Choroid plexus epithelial cell (primary cell): ENCODE measurements at regions not wholly inside any gene's neighbourhood (a gene's known extent, or its start where the extent isn't known, plus 50 kb on each side); places are given as distances from the start of the nearest gene placed in this dataset.

Source experiments
- DNase-seq: peaks from one replicate; pipeline ENCODE4 v3.0.0-alpha.2; 2010; ENCODE audit warnings: low read depth
- H3K4me3 ChIP-seq: 2 replicates; pipeline ENCODE4 v1.5.1; 2011; ENCODE audit warnings: low read depth, mild to moderate bottlenecking, control low read depth, low read length, moderate library complexity
- TF ChIP-seq, protein P1 (sequence below): conservative IDR thresholded peaks from 2 replicates; pipeline ENCODE4 v1.5.1; 2011; ENCODE audit warnings: low read depth, mild to moderate bottlenecking, control low read depth, inconsistent platforms, low read length, moderate library complexity

DNA sequence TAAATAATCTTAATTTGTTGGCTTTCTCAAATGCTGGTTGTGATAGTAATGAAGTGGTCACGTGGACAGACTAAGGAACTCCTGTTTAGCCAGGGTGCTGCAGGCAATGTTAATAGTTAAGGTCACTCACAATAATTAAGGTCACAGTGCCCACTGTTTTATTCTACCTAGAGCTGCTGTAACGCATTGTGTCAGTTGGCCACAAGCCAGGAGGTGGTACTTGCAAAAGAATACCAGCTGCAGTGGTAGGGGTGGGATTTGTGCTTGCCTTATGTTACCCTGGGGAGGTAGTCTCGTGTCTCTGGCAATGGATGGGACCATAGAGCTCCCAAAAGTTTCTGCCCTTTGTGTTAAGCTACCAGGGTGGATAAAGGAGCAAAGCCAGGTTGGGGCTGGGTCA is 969.1 kb upstream of the CDH8 start:
- TF ChIP-seq, protein P1, sequence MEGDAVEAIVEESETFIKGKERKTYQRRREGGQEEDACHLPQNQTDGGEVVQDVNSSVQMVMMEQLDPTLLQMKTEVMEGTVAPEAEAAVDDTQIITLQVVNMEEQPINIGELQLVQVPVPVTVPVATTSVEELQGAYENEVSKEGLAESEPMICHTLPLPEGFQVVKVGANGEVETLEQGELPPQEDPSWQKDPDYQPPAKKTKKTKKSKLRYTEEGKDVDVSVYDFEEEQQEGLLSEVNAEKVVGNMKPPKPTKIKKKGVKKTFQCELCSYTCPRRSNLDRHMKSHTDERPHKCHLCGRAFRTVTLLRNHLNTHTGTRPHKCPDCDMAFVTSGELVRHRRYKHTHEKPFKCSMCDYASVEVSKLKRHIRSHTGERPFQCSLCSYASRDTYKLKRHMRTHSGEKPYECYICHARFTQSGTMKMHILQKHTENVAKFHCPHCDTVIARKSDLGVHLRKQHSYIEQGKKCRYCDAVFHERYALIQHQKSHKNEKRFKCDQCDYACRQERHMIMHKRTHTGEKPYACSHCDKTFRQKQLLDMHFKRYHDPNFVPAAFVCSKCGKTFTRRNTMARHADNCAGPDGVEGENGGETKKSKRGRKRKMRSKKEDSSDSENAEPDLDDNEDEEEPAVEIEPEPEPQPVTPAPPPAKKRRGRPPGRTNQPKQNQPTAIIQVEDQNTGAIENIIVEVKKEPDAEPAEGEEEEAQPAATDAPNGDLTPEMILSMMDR = no peak
- no peak overlapping the region for H3K4me3 ChIP-seq
- no peak for DNase-seq

GRCh38 chr16:62989480-62989879 is 953.2 kb upstream of the CDH8 start:
- TF ChIP-seq, protein P1 = no peak
- H3K4me3 ChIP-seq = no peak overlapping the region
- DNase-seq = no peak

GRCh38 chr16:62985722-62986121 is 949.5 kb upstream of the CDH8 start:
- TF ChIP-seq, protein P1 = no peak
- DNase-seq = no peak
- no peak overlapping the region for H3K4me3 ChIP-seq

DNA sequence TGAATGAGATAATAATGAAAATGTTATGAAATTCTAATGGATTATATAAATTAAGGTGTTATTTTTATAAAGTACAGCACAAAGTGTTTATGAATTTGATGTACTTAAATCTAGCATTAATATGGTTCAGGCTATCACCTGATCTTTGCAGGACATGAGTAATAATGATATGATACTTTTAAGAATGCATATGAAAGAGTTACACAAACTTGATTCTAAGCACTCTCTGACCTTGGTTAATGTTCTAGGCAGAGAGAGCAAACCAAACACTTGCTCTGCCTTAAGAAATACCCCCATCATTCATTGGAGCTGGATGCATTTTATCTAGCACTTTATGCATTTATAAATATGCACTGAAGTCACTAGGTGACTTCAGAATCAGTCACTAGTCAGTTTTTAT is 942.2 kb upstream of the CDH8 start:
- TF ChIP-seq, protein P1 = no peak
- no peak for DNase-seq
- no peak overlapping the region for H3K4me3 ChIP-seq

- no peak for DNase-seq
- no peak overlapping the region for H3K4me3 ChIP-seq
- TF ChIP-seq, protein P1 = no peak
Observed at GRCh38 chr16:62977876-62978275, 941.6 kb upstream of the CDH8 start.

- no peak for DNase-seq
- TF ChIP-seq, protein P1 = no peak
Observed at GRCh38 chr16:62974424-62974823, 938.2 kb upstream of the CDH8 start.

DNA sequence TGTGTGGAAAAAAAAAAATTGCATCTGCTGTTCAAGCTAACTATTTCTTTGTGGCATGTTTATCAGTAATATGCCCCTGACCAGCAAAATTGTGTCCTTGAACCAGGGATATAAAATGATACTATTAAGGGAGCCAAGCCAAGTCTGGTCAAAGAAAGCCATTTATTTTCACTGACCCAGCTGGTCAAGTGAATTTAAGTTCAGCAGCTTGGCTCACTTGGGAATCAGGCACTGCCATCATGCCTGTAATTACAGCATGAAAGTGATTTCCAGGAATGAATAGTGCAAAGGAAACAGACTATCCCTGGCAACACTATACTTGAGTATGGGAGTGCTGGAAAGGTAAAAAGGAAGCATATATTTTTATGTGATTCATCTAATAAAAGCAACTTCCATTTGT is 934.6 kb upstream of the CDH8 start:
- no peak for DNase-seq
- no peak overlapping the region for H3K4me3 ChIP-seq
- TF ChIP-seq, protein P1 = no peak

More at GRCh38 chr16:62974424-62974823, 938.2 kb upstream of the CDH8 start:
- H3K4me3 ChIP-seq = no peak overlapping the region
